AG10803 (cell line): ENCODE measurements at regions not wholly inside any gene's neighbourhood (a gene's known extent, or its start where the extent isn't known, plus 50 kb on each side); places are given as distances from the start of the nearest gene placed in this dataset.

Experiments
- DNase-seq: peaks from one replicate; pipeline ENCODE4 v3.0.0; 2010; ENCODE audit warnings: low read depth
- H3K4me3 ChIP-seq: 2 replicates; pipeline ENCODE4 v1.5.1; 2011; ENCODE audit warnings: mild to moderate bottlenecking, low read length, control low read depth
- CTCF ChIP-seq: conservative IDR thresholded peaks from 2 replicates; pipeline ENCODE4 v1.5.1; 2011; ENCODE audit warnings: mild to moderate bottlenecking, low read length, control low read depth, inconsistent platforms

DNA sequence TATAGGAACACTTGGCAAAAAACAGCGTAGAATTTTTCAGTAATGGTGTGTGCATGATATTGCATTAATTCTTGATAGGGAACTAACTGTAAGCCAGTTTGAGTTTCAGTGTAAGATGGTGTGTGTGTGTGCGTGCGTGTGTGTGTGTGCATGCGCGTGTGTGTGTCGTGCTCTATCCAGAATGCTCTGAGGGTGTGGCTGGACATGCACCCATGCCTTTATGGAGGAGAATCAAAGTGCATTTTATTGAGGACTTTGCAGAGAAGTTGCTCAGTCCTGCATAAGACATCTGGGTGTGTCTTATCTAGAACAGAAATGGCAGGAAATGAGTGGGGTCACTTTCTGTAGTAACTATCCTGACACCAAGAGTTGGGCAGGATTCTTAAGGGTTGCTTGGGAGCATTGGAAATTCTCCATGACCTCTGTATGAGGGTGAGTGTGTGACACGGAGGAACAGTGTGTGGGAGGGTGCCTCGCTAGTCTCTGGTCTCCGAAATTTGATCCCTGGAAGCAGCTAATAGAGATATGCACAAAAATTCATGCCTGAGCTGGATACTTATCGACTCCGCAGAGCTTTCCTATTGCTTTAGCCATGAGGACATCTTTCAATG lies 252.2 kb downstream of the TSHZ3 start:
- no peak for TF ChIP-seq CTCF
- no peak overlapping the region for H3K4me3 ChIP-seq
- no peak for DNase-seq

- H3K4me3 ChIP-seq = no peak overlapping the region
- no peak for TF ChIP-seq CTCF
- no peak for DNase-seq
These were observed 253.0 kb downstream of the TSHZ3 start for GRCh38 chr19:31096062-31096830.

GRCh38 chr19:31095100-31095804 lies 254.0 kb downstream of the TSHZ3 start:
- H3K4me3 ChIP-seq = no peak overlapping the region
- no peak for TF ChIP-seq CTCF
- no peak for DNase-seq

DNA sequence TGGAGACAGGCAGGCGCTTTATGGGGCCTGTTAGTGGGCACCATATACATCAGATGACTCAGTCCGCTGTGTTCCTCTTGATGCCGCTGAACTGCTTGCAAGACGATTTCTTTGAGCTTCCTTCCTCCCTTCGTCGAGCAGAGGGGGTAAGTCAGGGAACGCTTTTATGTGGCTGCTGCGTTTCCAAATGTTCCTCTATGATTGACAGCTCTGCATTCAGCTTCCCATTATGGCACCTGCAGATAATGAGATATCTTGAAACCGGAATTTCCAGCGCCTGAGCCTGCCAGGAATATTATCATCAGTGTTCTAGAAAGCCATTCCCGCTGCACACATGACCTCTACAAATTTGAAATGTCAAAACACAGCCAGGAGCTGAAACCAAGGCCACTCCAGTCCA lies 257.0 kb downstream of the TSHZ3 start:
- no peak for DNase-seq
- TF ChIP-seq CTCF = no peak
- H3K4me3 ChIP-seq = no peak overlapping the region

DNA sequence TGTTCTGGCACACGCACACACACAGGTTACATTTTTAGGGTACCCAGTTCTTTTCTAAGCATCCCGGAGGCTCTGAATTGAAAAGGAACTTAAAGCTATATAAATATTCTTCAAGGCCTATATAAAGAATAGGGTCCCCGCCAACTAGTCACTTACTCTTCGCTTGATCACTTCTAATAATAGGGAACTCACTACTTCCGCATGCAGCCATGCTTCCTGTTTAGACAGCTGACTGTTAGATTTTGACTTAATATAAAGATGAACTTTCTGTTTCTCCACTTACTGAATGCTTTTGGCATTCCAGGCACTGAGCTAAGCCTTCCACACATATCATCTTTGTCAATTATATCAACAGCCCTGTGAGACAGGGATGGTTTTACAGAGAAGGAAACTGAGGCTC lies 259.6 kb downstream of the TSHZ3 start:
- TF ChIP-seq CTCF = no peak
- no peak for DNase-seq
- no peak overlapping the region for H3K4me3 ChIP-seq

GRCh38 chr19:31085125-31085524 lies 264.1 kb downstream of the TSHZ3 start:
- no peak for TF ChIP-seq CTCF
- peak; percentile 6 for DNase-seq
- H3K4me3 ChIP-seq = no peak overlapping the region

GRCh38 chr19:31083105-31083504 lies 266.1 kb downstream of the TSHZ3 start:
- TF ChIP-seq CTCF = no peak
- H3K4me3 ChIP-seq = no peak overlapping the region
- DNase-seq = no peak
